Sciatic nerve (tissue), 2 donors: ENCODE measurements at regions not wholly inside any gene's neighbourhood (a gene's known extent, or its start where the extent isn't known, plus 50 kb on each side); places are given as distances from the start of the nearest gene placed in this dataset.
"Not testable (repeated sequence)": the region's sequence is repeated elsewhere in the genome, so short reads cannot be mapped to it uniquely, and the experiment has no call there.

Experiments
- ATAC-seq: fragments of 200-7000 bp; cut with Tn5 transposase; one replicate; pipeline ENCODE4 v1.9.1; 2020; ENCODE audit warnings: mild to moderate bottlenecking, moderate library complexity
- DNase-seq: peaks from one replicate; pipeline ENCODE4 v3.0.0-alpha.2; 2020; ENCODE audit warnings: low spot score
- intact Hi-C: fragments of 100-400 bp; cut with DNase I; formaldehyde crosslinking; loops from one replicate; pipeline ENCODE4 v1.14.2; 2022
- donor health status: DM: no; HTN: no; CAD: no.
- donor health status: DM: no; HTN: no; CAD: no.

- ATAC-seq (no peak), DNase-seq (no peak)
- intact Hi-C loops: no loop called here
Measured at GRCh38 chr11:23755076-23755475, 741.8 kb upstream of the LUZP2 start.

GRCh38 chr11:23755769-23756168 is 741.1 kb upstream of the LUZP2 start:
- ATAC-seq: no peak
- DNase-seq: no peak
- intact Hi-C loops: no loop called here

GRCh38 chr11:23759489-23759888 is 737.4 kb upstream of the LUZP2 start:
- intact Hi-C loops: no loop called here
- DNase-seq (no peak), ATAC-seq (no peak)

GRCh38 chr11:23764286-23764685 is 732.6 kb upstream of the LUZP2 start:
- no peak for ATAC-seq
- intact Hi-C loops: no loop called here
- no peak for DNase-seq

- intact Hi-C loops: no loop called here
- ATAC-seq (no peak), DNase-seq (no peak)
Measured at GRCh38 chr11:23765682-23766252, 731.1 kb upstream of the LUZP2 start.

GRCh38 chr11:23767576-23767975 is 729.3 kb upstream of the LUZP2 start:
- ATAC-seq: no peak
- no peak for DNase-seq
- intact Hi-C loops: no loop called here

- DNase-seq (no peak), ATAC-seq (no peak)
- intact Hi-C loops: no loop called here
Measured at GRCh38 chr11:23769214-23769613, 727.6 kb upstream of the LUZP2 start.

GRCh38 chr11:23772081-23772480 is 724.8 kb upstream of the LUZP2 start:
- intact Hi-C loops: no loop called here
- no peak for DNase-seq
- ATAC-seq: no peak

GRCh38 chr11:23778971-23779370 is 717.9 kb upstream of the LUZP2 start:
- DNase-seq (no peak), ATAC-seq (no peak)
- intact Hi-C loops: no loop called here

GRCh38 chr11:23780231-23780630 is 716.6 kb upstream of the LUZP2 start:
- ATAC-seq (no peak), DNase-seq (no peak)
- intact Hi-C loops: no loop called here

GRCh38 chr11:23781803-23782560 is 714.9 kb upstream of the LUZP2 start:
- ATAC-seq (no peak), DNase-seq (no peak)

GRCh38 chr11:23786974-23787373 is 709.9 kb upstream of the LUZP2 start:
- intact Hi-C loops, ATAC-seq: not testable (repeated sequence)

More at GRCh38 chr11:23781803-23782560, 714.9 kb upstream of the LUZP2 start:
- intact Hi-C loops: no loop called here

GRCh38 chr11:23789200-23789853 is 707.5 kb upstream of the LUZP2 start:
- ATAC-seq (no peak), DNase-seq (no peak)
- intact Hi-C loops: no loop called here

More at GRCh38 chr11:23786974-23787373, 709.9 kb upstream of the LUZP2 start:
- DNase-seq: not testable (repeated sequence)

- intact Hi-C loops: no loop called here
- no peak for DNase-seq
- no peak for ATAC-seq
Measured at GRCh38 chr11:23789938-23790371, 706.9 kb upstream of the LUZP2 start.

GRCh38 chr11:23797624-23798419 is 699.0 kb upstream of the LUZP2 start:
- DNase-seq (no peak), ATAC-seq (no peak)
- intact Hi-C loops: no loop called here

- peak; percentile 53 for ATAC-seq
- DNase-seq, intact Hi-C loops: not testable (repeated sequence)
Measured at GRCh38 chr11:23834306-23834705, 662.5 kb upstream of the LUZP2 start.

GRCh38 chr11:23836981-23837380 is 659.9 kb upstream of the LUZP2 start:
- DNase-seq: no peak
- no peak for ATAC-seq
- intact Hi-C loops: no loop called here

- ATAC-seq (no peak), DNase-seq (no peak)
- intact Hi-C loops: no loop called here
Measured at GRCh38 chr11:23840872-23841271, 656.0 kb upstream of the LUZP2 start.

GRCh38 chr11:23846902-23847422 is 649.9 kb upstream of the LUZP2 start:
- no peak for DNase-seq
- intact Hi-C loops: no loop called here
- no peak for ATAC-seq
